ENCODE measurements at regions not wholly inside any gene's neighbourhood (a gene's known extent, or its start where the extent isn't known, plus 50 kb on each side); places are given as distances from the start of the nearest gene placed in this dataset.

- TF ChIP-seq ESRRG (CRISPR knock-in tag; IDR thresholded peaks at IDR 0.05) (no peak), TCF4 (CRISPR knock-in tag; IDR thresholded peaks at IDR 0.05; ENCODE audit: borderline replicate concordance) (no peak), ZNF70 (CRISPR knock-in tag; IDR thresholded peaks at IDR 0.05) (no peak), PATZ1 (CRISPR knock-in tag; IDR thresholded peaks at IDR 0.05; ENCODE audit: borderline replicate concordance) (no peak), OSR1 (CRISPR knock-in tag; IDR thresholded peaks at IDR 0.05) (no peak), CSDC2 (CRISPR knock-in tag; IDR thresholded peaks at IDR 0.05) (no peak), TOX (CRISPR knock-in tag; IDR thresholded peaks at IDR 0.05; ENCODE audit: borderline replicate concordance) (no peak), CREB5 (CRISPR knock-in tag; IDR thresholded peaks at IDR 0.05; ENCODE audit: low read depth) (no peak), PPARA (CRISPR knock-in tag; IDR thresholded peaks at IDR 0.05; ENCODE audit: borderline replicate concordance) (no peak)
- no peak for ATAC-seq
These were observed 77.6 kb upstream of the EYA2 start for GRCh38 chr20:46816886-46817638.

- TF ChIP-seq GLIS3 (CRISPR knock-in tag; IDR thresholded peaks at IDR 0.05) (no peak), ZFP3 (CRISPR knock-in tag; IDR thresholded peaks at IDR 0.05) (no peak), SNAI2 (CRISPR knock-in tag; IDR thresholded peaks at IDR 0.05) (no peak), POU6F1 (CRISPR knock-in tag; IDR thresholded peaks at IDR 0.05; ENCODE audit: borderline replicate concordance, low read depth) (no peak), ZFP30 (CRISPR knock-in tag; IDR thresholded peaks at IDR 0.05) (no peak), ARNTL (CRISPR knock-in tag; IDR thresholded peaks at IDR 0.05; ENCODE audit: borderline replicate concordance, low read depth) (no peak), ZC3H10 (CRISPR knock-in tag; IDR thresholded peaks at IDR 0.05) (no peak), CSDC2 (CRISPR knock-in tag; IDR thresholded peaks at IDR 0.05) (no peak), OSR1 (CRISPR knock-in tag; IDR thresholded peaks at IDR 0.05) (no peak), ZNF70 (CRISPR knock-in tag; IDR thresholded peaks at IDR 0.05) (no peak), TCF4 (CRISPR knock-in tag; IDR thresholded peaks at IDR 0.05; ENCODE audit: borderline replicate concordance) (no peak), PPARA (CRISPR knock-in tag; IDR thresholded peaks at IDR 0.05; ENCODE audit: borderline replicate concordance) (no peak), RARB (CRISPR knock-in tag; IDR thresholded peaks at IDR 0.05) (no peak), ISL1 (CRISPR knock-in tag; IDR thresholded peaks at IDR 0.05) (no peak), PATZ1 (CRISPR knock-in tag; IDR thresholded peaks at IDR 0.05; ENCODE audit: borderline replicate concordance) (no peak), CREB5 (CRISPR knock-in tag; IDR thresholded peaks at IDR 0.05; ENCODE audit: low read depth) (no peak), ZNF565 (CRISPR knock-in tag; conservative IDR thresholded peaks at IDR 0.05; ENCODE audit: low read depth) (no peak), BACH2 (CRISPR knock-in tag; IDR thresholded peaks at IDR 0.05; ENCODE audit: borderline replicate concordance) (no peak), ESRRG (CRISPR knock-in tag; IDR thresholded peaks at IDR 0.05) (no peak)
- ATAC-seq, result no peak
These were observed 74.0 kb upstream of the EYA2 start for GRCh38 chr20:46820682-46821081.

- ATAC-seq, result no peak
- no peak for TF ChIP-seq TCF4 (CRISPR knock-in tag; IDR thresholded peaks at IDR 0.05; ENCODE audit: borderline replicate concordance)
- TF ChIP-seq TSHZ2 (CRISPR knock-in tag; IDR thresholded peaks at IDR 0.05), result no peak
- TF ChIP-seq ZC3H10 (CRISPR knock-in tag; IDR thresholded peaks at IDR 0.05), result no peak
- no peak for TF ChIP-seq ZNF8 (CRISPR knock-in tag; IDR thresholded peaks at IDR 0.05)
- no peak for TF ChIP-seq ARNTL (CRISPR knock-in tag; IDR thresholded peaks at IDR 0.05; ENCODE audit: borderline replicate concordance, low read depth)
- TF ChIP-seq CREB5 (CRISPR knock-in tag; IDR thresholded peaks at IDR 0.05; ENCODE audit: low read depth), result no peak
- TF ChIP-seq POU6F1 (CRISPR knock-in tag; IDR thresholded peaks at IDR 0.05; ENCODE audit: borderline replicate concordance, low read depth), result no peak
These were observed 71.3 kb upstream of the EYA2 start for GRCh38 chr20:46823271-46823751.
